CD4-positive, alpha-beta memory T cell (primary cell): ENCODE measurements at regions not wholly inside any gene's neighbourhood (a gene's known extent, or its start where the extent isn't known, plus 50 kb on each side); places are given as distances from the start of the nearest gene placed in this dataset.

ENCODE experiments used
- CTCF ChIA-PET: fragments of 350-600 bp; sonication (Branson Sonifier 250); formaldehyde crosslinking; loops from one replicate; lab custom pipeline; 2021; ENCODE audit warnings: inconsistent platforms; ENCODE audit not compliant: partially characterized antibody; lab: Charles Lee
- POLR2A ChIA-PET: fragments of 350-600 bp; sonication (Branson Sonifier 250); formaldehyde crosslinking; loops from one replicate; lab custom pipeline; 2021; ENCODE audit not compliant: partially characterized antibody; lab: Charles Lee
- DNase-seq, 5 donors: peaks; one replicate each; pipeline versions ENCODE4 v3.0.0 to v3.0.0-alpha.2; 2020 to 2022; ENCODE audit warnings: mixed read lengths in 1 of 5
- H3K27ac ChIP-seq: one replicate; pipeline ENCODE4 v1.7.0; 2013; ENCODE audit warnings: low read depth, low read length
- H3K27me3 ChIP-seq: 2 replicates; pipeline ENCODE4 v1.7.0; 2013; ENCODE audit warnings: mild to moderate bottlenecking, low read length, moderate library complexity; ENCODE audit not compliant: insufficient read depth
- H3K36me3 ChIP-seq: 2 replicates; pipeline ENCODE4 v1.7.0; 2013; ENCODE audit warnings: mild to moderate bottlenecking, low read length, moderate library complexity; ENCODE audit not compliant: insufficient read depth
- H3K4me1 ChIP-seq: 2 replicates; pipeline ENCODE4 v1.7.0; 2013; ENCODE audit warnings: mild to moderate bottlenecking, low read length, moderate library complexity; ENCODE audit not compliant: insufficient read depth
- H3K4me3 ChIP-seq, 2 donors: one replicate each; pipeline ENCODE4 v1.7.0; 2013; ENCODE audit warnings: low read length in 2 of 2, mild to moderate bottlenecking in 1 of 2
- H3K9me3 ChIP-seq, 2 donors: one replicate each; pipeline ENCODE4 v1.7.0; 2013; ENCODE audit warnings: low read length in 2 of 2, control low read depth in 1 of 2; ENCODE audit not compliant: control insufficient read depth in 1 of 2
- H3K27ac Mint-ChIP-seq, 7 donors: one replicate each; pipeline ENCODE4 v1.8.0; 2020 to 2021; ENCODE audit warnings: mixed read lengths in 7 of 7, mild to moderate bottlenecking in 6 of 7, inconsistent platforms in 3 of 7, moderate library complexity in 3 of 7
- H3K27me3 Mint-ChIP-seq, 2 donors: one replicate each; pipeline ENCODE4 v1.8.0; 2020 to 2021; ENCODE audit warnings: mixed read lengths in 2 of 2
- H3K36me3 Mint-ChIP-seq, 2 donors: one replicate each; pipeline ENCODE4 v1.8.0; 2020 to 2021; ENCODE audit warnings: mixed read lengths in 2 of 2, inconsistent platforms in 1 of 2, mild to moderate bottlenecking in 1 of 2
- H3K4me1 Mint-ChIP-seq, 4 donors: one replicate each; pipeline ENCODE4 v1.8.0; 2020 to 2021; ENCODE audit warnings: mixed read lengths in 4 of 4, mild to moderate bottlenecking in 1 of 4
- H3K4me3 Mint-ChIP-seq, 8 donors: one replicate each; pipeline ENCODE4 v1.8.0; 2020 to 2021; ENCODE audit warnings: mixed read lengths in 8 of 8, mild to moderate bottlenecking in 7 of 8, moderate library complexity in 6 of 8, inconsistent platforms in 3 of 8
- H3K9me3 Mint-ChIP-seq, 8 donors: one replicate each; pipeline ENCODE4 v1.8.0; 2020 to 2021; ENCODE audit warnings: mixed read lengths in 8 of 8, mild to moderate bottlenecking in 5 of 8, inconsistent platforms in 3 of 8, moderate library complexity in 1 of 8
- intact Hi-C: fragments of 100-400 bp; cut with micrococcal nuclease; formaldehyde crosslinking; loops from one replicate; pipeline ENCODE4 v1.15.1; 2023

GRCh38 chr7:96526496-96526895, 183.2 kb downstream of the SEM1 start:
- DNase-seq = no peak
- CTCF ChIA-PET = no interaction called here
- intact Hi-C loops = no loop called here
- Histone ChIP-seq H3K27me3 (no peaks in the 10 kb centered on the region), H3K4me1 (no peaks in the 10 kb centered on the region), H3K27ac (no peak overlapping the region), H3K4me3 (no peak overlapping the region), H3K9me3 (no peaks in the 10 kb centered on the region), H3K36me3 (no peaks in the 10 kb centered on the region)
- H3K27ac Mint-ChIP-seq = no peak overlapping the region
- H3K9me3 Mint-ChIP-seq = no peaks in the 10 kb centered on the region
- peaks cover 11 to 21% of the 10 kb centered on the region in 2 donors for H3K27me3 Mint-ChIP-seq
- H3K36me3 Mint-ChIP-seq = no peaks in the 10 kb centered on the region
- POLR2A ChIA-PET = no interaction called here
- no peak overlapping the region for H3K4me3 Mint-ChIP-seq
- H3K4me1 Mint-ChIP-seq = peaks cover 0 to 9% (median 2%) of the 10 kb centered on the region in 4 donors

DNA sequence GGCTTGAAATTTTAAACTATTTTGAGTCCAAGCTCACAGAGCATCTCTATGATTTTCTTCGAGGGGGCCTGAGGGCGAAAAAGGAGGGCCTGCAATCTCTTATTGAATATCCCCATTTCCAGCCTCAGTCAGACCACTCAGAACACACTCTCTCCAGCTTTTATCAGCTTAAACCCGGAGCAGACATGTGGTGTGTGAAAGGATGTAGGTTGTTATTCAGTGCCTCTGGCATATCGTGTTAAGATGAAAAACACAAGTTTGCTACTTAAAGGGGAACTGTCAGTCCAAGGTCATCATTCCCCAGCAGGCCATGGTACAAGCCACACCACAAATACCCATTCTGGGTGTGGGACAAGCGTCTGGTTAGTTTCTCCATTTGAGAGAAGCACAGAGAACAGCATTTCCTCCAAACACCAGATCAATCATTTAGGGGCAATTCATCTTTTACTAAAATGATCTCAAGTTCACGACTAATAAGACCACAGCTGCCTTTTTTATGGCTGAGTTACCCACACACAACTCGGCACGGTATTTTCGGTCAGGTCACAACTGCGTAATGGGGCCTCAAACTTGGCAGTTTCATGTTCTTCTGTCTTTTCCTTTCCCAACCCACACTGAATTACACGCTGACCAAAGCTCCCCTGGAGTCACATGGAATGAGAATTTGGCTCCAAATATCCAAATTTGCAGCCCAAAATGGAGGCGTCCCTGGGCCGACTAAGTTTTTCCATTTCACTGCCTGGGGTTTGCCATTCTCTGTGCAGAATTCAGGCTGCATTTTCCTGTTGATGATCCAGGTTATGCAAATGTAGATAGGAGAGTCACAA, 188.4 kb downstream of the SEM1 start:
- Mint-ChIP-seq H3K27me3 (peaks cover 5 to 9% of the 10 kb centered on the region in 2 donors), H3K4me3 (no peak overlapping the region), H3K9me3 (peaks cover 0 to 3% (median 0%) of the 10 kb centered on the region in 8 donors), H3K27ac (no peak overlapping the region), H3K4me1 (peaks cover 0 to 9% (median 2%) of the 10 kb centered on the region in 4 donors), H3K36me3 (no peaks in the 10 kb centered on the region)
- no peak overlapping the region for H3K27ac ChIP-seq
- POLR2A ChIA-PET = no interaction called here
- DNase-seq = no peak
- intact Hi-C loops = no loop called here
- H3K4me1 ChIP-seq = no peaks in the 10 kb centered on the region
- no peaks in the 10 kb centered on the region for H3K36me3 ChIP-seq
- no peaks in the 10 kb centered on the region for H3K27me3 ChIP-seq
- no peak overlapping the region for H3K4me3 ChIP-seq
- no peaks in the 10 kb centered on the region for H3K9me3 ChIP-seq
- CTCF ChIA-PET = no interaction called here

DNA sequence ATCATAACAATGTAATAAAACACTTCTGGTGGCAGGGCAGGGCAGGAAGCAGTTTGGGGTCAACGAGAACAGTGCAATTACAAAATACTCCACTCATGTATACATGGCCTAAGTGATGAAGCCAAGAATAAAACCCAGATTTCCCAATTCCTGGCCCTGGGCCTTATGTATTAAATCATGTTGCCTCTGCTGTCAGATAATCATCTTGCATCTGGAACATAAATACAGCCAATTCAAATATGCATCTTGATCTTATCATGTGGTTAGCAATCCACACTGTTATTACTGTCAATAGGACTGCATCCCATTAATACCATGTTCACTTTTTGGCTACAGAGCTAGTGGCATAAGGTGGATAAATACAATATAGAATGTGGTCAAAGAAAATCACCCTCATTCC, 186.5 kb upstream of the SLC25A13 start:
- peaks cover 0 to 3% (median 0%) of the 10 kb centered on the region in 8 donors for H3K9me3 Mint-ChIP-seq
- Histone ChIP-seq H3K9me3 (no peaks in the 10 kb centered on the region), H3K36me3 (no peaks in the 10 kb centered on the region), H3K4me3 (no peak overlapping the region), H3K4me1 (no peaks in the 10 kb centered on the region), H3K27ac (no peak overlapping the region), H3K27me3 (no peaks in the 10 kb centered on the region)
- H3K36me3 Mint-ChIP-seq = no peaks in the 10 kb centered on the region
- no peak overlapping the region for H3K4me3 Mint-ChIP-seq
- no peak for DNase-seq
- H3K27ac Mint-ChIP-seq = no peak overlapping the region
- intact Hi-C loops = no loop called here
- CTCF ChIA-PET = no interaction called here
- H3K27me3 Mint-ChIP-seq = peaks cover 12 to 18% of the 10 kb centered on the region in 2 donors
- no peaks in the 10 kb centered on the region for H3K4me1 Mint-ChIP-seq
- POLR2A ChIA-PET = no interaction called here

- H3K4me1 Mint-ChIP-seq = no peaks in the 10 kb centered on the region
- no peak for DNase-seq
- Histone ChIP-seq H3K27me3 (no peaks in the 10 kb centered on the region), H3K4me3 (no peak overlapping the region), H3K9me3 (no peaks in the 10 kb centered on the region), H3K4me1 (no peaks in the 10 kb centered on the region), H3K36me3 (no peaks in the 10 kb centered on the region), H3K27ac (no peak overlapping the region)
- ChIA-PET CTCF (no interaction called here), POLR2A (no interaction called here)
- no peaks in the 10 kb centered on the region for H3K36me3 Mint-ChIP-seq
- no peak overlapping the region for H3K27ac Mint-ChIP-seq
- intact Hi-C loops = no loop called here
- no peaks in the 10 kb centered on the region for H3K27me3 Mint-ChIP-seq
- no peak overlapping the region for H3K4me3 Mint-ChIP-seq
- peaks cover 0 to 3% (median 0%) of the 10 kb centered on the region in 8 donors for H3K9me3 Mint-ChIP-seq
Measured at GRCh38 chr7:96503597-96503996, 181.7 kb upstream of the SLC25A13 start.

GRCh38 chr7:96501318-96501717, 179.4 kb upstream of the SLC25A13 start:
- Mint-ChIP-seq H3K36me3 (no peaks in the 10 kb centered on the region), H3K9me3 (peaks cover 0 to 2% (median 0%) of the 10 kb centered on the region in 8 donors), H3K27ac (no peak overlapping the region), H3K27me3 (no peaks in the 10 kb centered on the region), H3K4me1 (peaks cover 0 to 1% (median 0%) of the 10 kb centered on the region in 4 donors), H3K4me3 (no peak overlapping the region)
- Histone ChIP-seq H3K4me1 (no peaks in the 10 kb centered on the region), H3K27ac (no peak overlapping the region), H3K27me3 (no peaks in the 10 kb centered on the region), H3K4me3 (no peak overlapping the region), H3K36me3 (no peaks in the 10 kb centered on the region), H3K9me3 (no peaks in the 10 kb centered on the region)
- intact Hi-C loops = no loop called here
- ChIA-PET POLR2A (no interaction called here), CTCF (no interaction called here)
- no peak for DNase-seq

GRCh38 chr7:96499532-96499931, 177.6 kb upstream of the SLC25A13 start:
- peaks cover 11% of the 10 kb centered on the region for H3K4me1 ChIP-seq
- no peak overlapping the region for H3K4me3 Mint-ChIP-seq
- H3K27me3 ChIP-seq = no peaks in the 10 kb centered on the region
- DNase-seq = no peak
- no peaks in the 10 kb centered on the region for H3K9me3 ChIP-seq
- H3K36me3 ChIP-seq = no peaks in the 10 kb centered on the region
- H3K9me3 Mint-ChIP-seq = peaks cover 0 to 2% (median 0%) of the 10 kb centered on the region in 8 donors
- H3K27ac ChIP-seq = no peak overlapping the region
- no peaks in the 10 kb centered on the region for H3K36me3 Mint-ChIP-seq
- no peak overlapping the region for H3K27ac Mint-ChIP-seq
- no peak overlapping the region for H3K4me3 ChIP-seq
- CTCF ChIA-PET = no interaction called here
- POLR2A ChIA-PET = no interaction called here
- peaks cover 7 to 11% (median 9%) of the 10 kb centered on the region in 4 donors for H3K4me1 Mint-ChIP-seq
- intact Hi-C loops = no loop called here
- H3K27me3 Mint-ChIP-seq = no peaks in the 10 kb centered on the region

DNA sequence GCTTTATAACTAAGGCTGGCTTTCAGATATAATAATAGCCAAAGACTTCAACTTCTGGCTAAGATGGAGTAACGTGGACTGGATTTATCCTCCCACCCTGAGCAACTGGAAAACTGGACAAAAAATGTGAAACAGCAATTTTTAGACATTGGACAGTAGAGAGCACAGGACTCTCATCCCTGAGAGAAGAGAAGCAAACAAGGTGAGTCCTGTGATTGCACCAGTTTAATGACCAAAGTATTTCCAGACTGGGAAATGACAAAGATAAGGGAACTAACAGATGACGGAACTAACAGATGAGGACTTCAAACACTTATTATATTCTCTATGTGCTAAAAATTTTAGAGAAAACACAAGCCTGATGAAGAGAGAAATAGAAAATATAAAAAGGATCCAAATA, 175.7 kb upstream of the SLC25A13 start:
- Histone ChIP-seq H3K9me3 (no peaks in the 10 kb centered on the region), H3K4me1 (peaks cover 11% of the 10 kb centered on the region), H3K4me3 (no peak overlapping the region), H3K27me3 (no peaks in the 10 kb centered on the region), H3K36me3 (no peaks in the 10 kb centered on the region), H3K27ac (no peak overlapping the region)
- Mint-ChIP-seq H3K9me3 (peaks cover 0 to 2% (median 0%) of the 10 kb centered on the region in 8 donors), H3K36me3 (no peaks in the 10 kb centered on the region), H3K4me3 (no peak overlapping the region), H3K27me3 (no peaks in the 10 kb centered on the region), H3K27ac (peak overlapping the region in 1 of 7 donors; percentile 3), H3K4me1 (peaks cover 7 to 11% (median 9%) of the 10 kb centered on the region in 4 donors)
- no peak for DNase-seq
- intact Hi-C loops = no loop called here
- ChIA-PET POLR2A (no interaction called here), CTCF (no interaction called here)
